NB4 (cell line): ENCODE measurements at regions not wholly inside any gene's neighbourhood (a gene's known extent, or its start where the extent isn't known, plus 50 kb on each side); places are given as distances from the start of the nearest gene placed in this dataset.

ENCODE experiments used
- MYC ChIP-seq: IDR thresholded peaks from 2 replicates; pipeline ENCODE4 v1.6.1; 2011; ENCODE audit warnings: low read depth, low read length
- POLR2A ChIP-seq: IDR thresholded peaks from 2 replicates; pipeline ENCODE4 v1.6.1; 2011; ENCODE audit warnings: mild to moderate bottlenecking; ENCODE audit not compliant: insufficient read length; ENCODE audit errors: extremely low read depth
- TF ChIP-seq, protein P1 (sequence below): IDR thresholded peaks from one replicate; pipeline ENCODE4 v1.5.1; 2012; ENCODE audit warnings: low read depth, low read length

DNA sequence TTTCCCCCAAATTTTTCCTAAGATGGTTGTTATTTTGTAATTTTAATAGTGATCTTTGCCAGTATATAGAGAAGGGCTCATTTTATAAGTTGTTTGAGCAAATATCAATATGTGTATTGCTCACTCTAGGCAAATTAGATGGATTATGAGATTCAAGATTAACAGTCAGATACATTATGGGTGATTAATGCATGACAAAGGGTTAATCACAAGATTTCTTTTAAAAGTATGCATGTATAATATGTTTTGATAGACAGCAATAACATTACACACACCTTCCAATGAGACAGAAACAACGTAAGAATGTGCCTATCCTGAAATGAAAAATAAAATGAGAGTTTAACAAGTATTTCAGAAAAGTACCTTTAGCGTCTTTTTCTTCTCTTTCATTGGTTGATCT lies 547.6 kb upstream of the AGTR1 start:
- TF ChIP-seq, protein P1, sequence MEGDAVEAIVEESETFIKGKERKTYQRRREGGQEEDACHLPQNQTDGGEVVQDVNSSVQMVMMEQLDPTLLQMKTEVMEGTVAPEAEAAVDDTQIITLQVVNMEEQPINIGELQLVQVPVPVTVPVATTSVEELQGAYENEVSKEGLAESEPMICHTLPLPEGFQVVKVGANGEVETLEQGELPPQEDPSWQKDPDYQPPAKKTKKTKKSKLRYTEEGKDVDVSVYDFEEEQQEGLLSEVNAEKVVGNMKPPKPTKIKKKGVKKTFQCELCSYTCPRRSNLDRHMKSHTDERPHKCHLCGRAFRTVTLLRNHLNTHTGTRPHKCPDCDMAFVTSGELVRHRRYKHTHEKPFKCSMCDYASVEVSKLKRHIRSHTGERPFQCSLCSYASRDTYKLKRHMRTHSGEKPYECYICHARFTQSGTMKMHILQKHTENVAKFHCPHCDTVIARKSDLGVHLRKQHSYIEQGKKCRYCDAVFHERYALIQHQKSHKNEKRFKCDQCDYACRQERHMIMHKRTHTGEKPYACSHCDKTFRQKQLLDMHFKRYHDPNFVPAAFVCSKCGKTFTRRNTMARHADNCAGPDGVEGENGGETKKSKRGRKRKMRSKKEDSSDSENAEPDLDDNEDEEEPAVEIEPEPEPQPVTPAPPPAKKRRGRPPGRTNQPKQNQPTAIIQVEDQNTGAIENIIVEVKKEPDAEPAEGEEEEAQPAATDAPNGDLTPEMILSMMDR: no peak
- TF ChIP-seq POLR2A (no peak), MYC (no peak)
